Fibroblast of the conjunctiva (primary cell): ENCODE measurements at regions not wholly inside any gene's neighbourhood (a gene's known extent, or its start where the extent isn't known, plus 50 kb on each side); places are given as distances from the start of the nearest gene placed in this dataset.

Experiments
- DNase-seq: peaks from one replicate; pipeline ENCODE4 v3.0.0-alpha.2; 2010; ENCODE audit warnings: low read depth

- DNase-seq = no peak
These were observed 287.8 kb upstream of the SHH start for GRCh38 chr7:156100086-156100485.

GRCh38 chr7:156099085-156099484, 286.8 kb upstream of the SHH start:
- DNase-seq = no peak

- no peak for DNase-seq
These were observed 284.7 kb upstream of the SHH start for GRCh38 chr7:156096771-156097538.

GRCh38 chr7:156095908-156096539, 283.8 kb upstream of the SHH start:
- DNase-seq = no peak

GRCh38 chr7:156094350-156095146, 282.3 kb upstream of the SHH start:
- no peak for DNase-seq

GRCh38 chr7:156092307-156092706, 280.0 kb upstream of the SHH start:
- DNase-seq = no peak

- DNase-seq = no peak
These were observed 279.3 kb upstream of the SHH start for GRCh38 chr7:156091519-156092080.

GRCh38 chr7:156090988-156091387, 278.7 kb upstream of the SHH start:
- DNase-seq = no peak

- no peak for DNase-seq
These were observed 277.0 kb upstream of the SHH start for GRCh38 chr7:156089222-156089621.

GRCh38 chr7:156088115-156088514, 275.9 kb upstream of the SHH start:
- DNase-seq = no peak

GRCh38 chr7:156082048-156083040, 270.1 kb upstream of the SHH start:
- DNase-seq = no peak

GRCh38 chr7:156080596-156080995, 268.3 kb upstream of the SHH start:
- no peak for DNase-seq

GRCh38 chr7:156080046-156080445, 267.8 kb upstream of the SHH start:
- no peak for DNase-seq

- DNase-seq = no peak
These were observed 266.9 kb upstream of the SHH start for GRCh38 chr7:156079156-156079555.

GRCh38 chr7:156074982-156075615, 262.8 kb upstream of the SHH start:
- DNase-seq = no peak

GRCh38 chr7:156074084-156074483, 261.8 kb upstream of the SHH start:
- DNase-seq = no peak

- no peak for DNase-seq
These were observed 261.2 kb upstream of the SHH start for GRCh38 chr7:156073366-156074052.

GRCh38 chr7:156071612-156072011, 259.3 kb upstream of the SHH start:
- no peak for DNase-seq

GRCh38 chr7:156069891-156070290, 257.6 kb upstream of the SHH start:
- DNase-seq = no peak

GRCh38 chr7:156067156-156067555, 254.9 kb upstream of the SHH start:
- DNase-seq = no peak
